GM12878 (cell line): ENCODE measurements at regions not wholly inside any gene's neighbourhood (a gene's known extent, or its start where the extent isn't known, plus 50 kb on each side); places are given as distances from the start of the nearest gene placed in this dataset.

Experiments
- EZH2 ChIP-seq: IDR thresholded peaks from 2 replicates; pipeline ENCODE4 v1.6.1; 2012; ENCODE audit warnings: low read depth, mild to moderate bottlenecking, control low read depth, inconsistent platforms, low read length, borderline replicate concordance; ENCODE audit not compliant: control insufficient read depth
- JUNB ChIP-seq: IDR thresholded peaks from 2 replicates; pipeline ENCODE4 v1.6.1; 2016; ENCODE audit warnings: antibody characterized with exemption, mild to moderate bottlenecking
- RELA ChIP-seq: fragments of 450-650 bp; IDR thresholded peaks from 2 replicates; pipeline ENCODE4 v1.8.0; 2014; ENCODE audit warnings: borderline replicate concordance; ENCODE audit not compliant: partially characterized antibody
- SPI1 ChIP-seq: IDR thresholded peaks from 2 replicates; pipeline ENCODE4 v1.6.1; 2011; ENCODE audit warnings: low read depth, mild to moderate bottlenecking, low read length, moderate library complexity, borderline replicate concordance; ENCODE audit not compliant: insufficient read depth

DNA sequence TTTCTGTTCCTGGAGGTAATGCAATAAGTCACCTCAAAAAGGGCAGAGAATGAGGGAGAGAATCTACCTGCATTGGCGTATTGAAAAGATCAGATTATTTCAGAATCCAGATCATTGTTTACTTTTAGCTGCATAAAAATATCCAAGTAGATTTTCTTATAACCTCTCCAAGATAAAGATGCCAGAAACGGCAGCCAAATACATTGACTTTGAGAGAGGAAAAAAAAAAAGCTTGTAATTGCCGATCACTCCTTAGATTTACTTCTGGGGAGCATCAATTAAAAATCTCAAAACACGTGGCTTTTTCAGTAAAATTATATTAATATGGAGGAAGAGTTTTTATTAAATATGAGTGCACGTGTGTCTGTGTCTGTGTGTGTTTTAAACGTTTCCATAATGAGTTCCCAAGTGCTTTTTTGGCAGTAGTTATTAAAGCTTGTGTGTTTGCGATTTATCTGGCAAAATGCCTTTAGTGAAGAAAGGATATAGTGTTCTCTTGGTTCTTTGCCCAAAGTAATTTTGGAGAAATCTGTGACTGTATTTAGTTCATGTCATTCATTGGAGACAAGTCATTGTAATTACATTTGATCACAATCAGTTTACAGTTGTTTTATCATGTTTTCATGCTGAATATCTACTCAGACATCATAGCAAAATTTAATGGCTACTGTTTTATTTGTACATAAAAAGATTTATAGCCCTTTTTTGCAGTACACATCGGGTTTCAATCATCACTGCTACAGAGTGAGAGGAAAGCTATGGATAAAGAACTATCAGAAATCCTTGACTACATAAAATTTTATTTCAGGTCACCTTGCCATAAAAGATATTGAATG is 176.1 kb downstream of the TM9SF2 start:
- TF ChIP-seq EZH2 (no peak), JUNB (no peak), RELA (no peak), SPI1 (no peak)
